Superior temporal gyrus (tissue), 1 donor: ENCODE measurements at regions not wholly inside any gene's neighbourhood (a gene's known extent, or its start where the extent isn't known, plus 50 kb on each side); places are given as distances from the start of the nearest gene placed in this dataset.
"Not testable (repeated sequence)": the region's sequence is repeated elsewhere in the genome, so short reads cannot be mapped to it uniquely, and the experiment has no call there.

Experiments used
- DNase-seq: peaks from one replicate; pipeline ENCODE4 v3.0.0-alpha.2; 2016; ENCODE audit errors: extremely low spot score

DNA sequence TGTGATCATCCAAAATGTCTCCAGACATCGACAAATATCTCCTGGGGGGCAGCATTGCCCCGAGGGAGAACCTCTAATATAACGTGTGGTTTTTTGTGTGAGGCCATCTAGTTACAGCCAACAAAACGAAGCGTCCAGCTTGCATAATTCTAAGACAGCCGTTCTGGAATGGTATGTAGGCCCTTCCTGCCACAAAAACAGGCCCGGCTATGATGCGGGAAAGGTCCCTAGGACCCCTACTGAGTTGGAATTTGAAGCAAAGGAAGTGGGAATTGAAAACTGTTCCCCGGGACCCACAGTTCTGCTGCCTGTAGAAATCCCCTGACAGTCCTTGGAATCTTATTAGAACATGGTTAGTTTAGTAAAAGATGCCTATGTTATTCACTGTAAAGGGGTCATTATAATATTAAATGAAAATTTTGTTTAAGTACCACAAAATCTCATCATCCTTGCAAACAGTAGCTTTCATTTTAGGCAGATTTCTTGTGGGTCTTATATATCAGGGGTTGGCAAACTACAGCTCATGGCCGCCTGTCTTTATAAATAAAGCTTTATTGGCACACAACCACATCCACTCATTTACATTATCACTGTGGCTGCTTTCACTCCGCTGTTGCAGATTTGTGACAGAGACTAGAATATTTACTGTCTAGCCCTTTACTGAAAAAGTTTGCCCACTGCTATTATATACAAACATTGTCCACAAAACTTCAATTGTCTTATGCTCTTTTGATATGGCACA, 70.7 kb downstream of the MSX2 start:
- DNase-seq, result no peak

DNA sequence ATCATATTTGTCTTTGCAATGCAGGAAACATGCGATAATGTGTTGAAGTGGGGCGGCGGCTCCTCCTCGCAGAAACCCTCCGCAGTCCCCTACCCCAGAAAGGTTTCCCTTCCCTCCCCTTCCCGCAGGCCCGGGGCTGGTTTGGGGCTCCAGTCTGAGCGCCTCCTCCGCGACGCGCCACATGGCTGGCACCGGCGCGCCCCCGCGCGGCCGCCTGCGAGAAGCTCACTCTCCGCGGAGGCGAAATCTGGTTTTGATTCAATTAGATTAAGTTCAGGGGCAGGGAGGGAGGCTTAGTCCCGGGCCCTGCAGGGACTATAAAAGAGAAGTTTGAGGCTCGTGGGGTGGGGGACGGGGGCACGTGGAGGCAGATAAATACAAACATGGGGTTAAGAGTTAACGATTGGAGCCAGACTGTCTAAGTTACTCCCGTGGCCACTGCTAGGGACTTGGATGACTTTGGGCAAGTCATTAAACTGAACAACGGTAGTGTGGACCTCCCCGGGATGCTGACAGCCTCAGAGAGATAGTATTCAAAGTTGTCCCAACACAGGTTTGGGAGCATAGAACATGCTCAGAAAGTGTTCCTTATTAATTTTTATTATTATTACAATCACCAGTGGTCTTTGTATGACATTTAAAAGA, 69.4 kb downstream of the MSX2 start:
- DNase-seq, result peak; percentile 78

DNA sequence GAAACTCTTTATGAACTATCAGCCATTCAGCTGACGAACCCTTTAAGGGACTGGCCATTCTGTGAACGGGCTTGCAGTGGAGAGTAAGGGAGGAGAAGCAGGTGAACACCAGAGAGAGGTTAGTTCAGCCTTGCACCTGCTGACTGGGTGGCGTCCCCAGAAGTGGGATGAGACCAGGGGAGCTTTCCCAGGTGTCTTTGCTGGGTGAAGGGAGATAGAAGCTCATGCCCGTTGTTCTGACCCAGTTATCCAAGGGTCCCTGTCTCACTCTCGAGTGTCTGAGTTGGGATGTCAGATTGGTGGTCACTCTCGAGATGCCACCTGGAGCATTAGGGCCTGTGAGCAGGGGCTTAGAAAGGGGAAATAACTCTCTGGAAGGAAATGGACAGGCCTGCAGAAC, 68.7 kb downstream of the MSX2 start:
- no peak for DNase-seq

DNA sequence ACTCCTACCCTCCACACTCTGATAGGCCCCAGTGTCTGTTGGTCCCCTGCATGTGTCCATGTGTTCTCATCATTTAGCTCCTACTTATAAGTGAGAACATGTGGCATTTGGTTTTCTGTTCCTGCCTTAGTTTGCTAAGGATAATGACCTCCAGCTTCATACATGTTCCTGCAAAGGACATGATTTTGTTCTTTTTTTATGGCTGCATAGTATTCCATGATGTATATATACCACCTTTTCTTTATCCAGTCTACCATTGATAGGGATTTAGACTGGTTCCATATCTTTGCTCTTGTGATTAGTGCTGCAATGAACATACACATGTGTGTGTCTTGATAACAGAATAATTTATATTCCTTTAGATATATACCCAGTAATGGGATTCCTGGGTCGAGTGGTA, 67.9 kb downstream of the MSX2 start:
- not testable (repeated sequence) for DNase-seq

DNA sequence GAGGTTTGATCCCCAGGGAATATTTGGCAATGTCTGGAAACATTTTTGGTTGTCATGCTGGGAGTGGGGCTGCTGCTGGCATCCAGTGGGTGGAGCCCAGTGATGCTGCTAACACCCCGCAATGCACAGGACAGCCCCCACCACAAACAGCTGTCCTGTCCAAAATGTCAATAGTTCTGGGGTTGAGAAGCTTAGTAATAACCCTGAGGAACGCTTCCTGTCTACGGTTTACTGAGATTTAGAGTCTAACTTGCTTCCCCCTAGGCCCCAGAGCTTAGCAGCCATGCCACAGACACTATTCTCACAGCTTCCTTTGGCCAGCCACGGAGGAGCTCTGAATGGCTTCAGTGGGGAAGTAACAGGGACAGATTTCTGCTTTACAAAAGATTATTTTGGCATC, 66.5 kb downstream of the MSX2 start:
- DNase-seq, result no peak

DNA sequence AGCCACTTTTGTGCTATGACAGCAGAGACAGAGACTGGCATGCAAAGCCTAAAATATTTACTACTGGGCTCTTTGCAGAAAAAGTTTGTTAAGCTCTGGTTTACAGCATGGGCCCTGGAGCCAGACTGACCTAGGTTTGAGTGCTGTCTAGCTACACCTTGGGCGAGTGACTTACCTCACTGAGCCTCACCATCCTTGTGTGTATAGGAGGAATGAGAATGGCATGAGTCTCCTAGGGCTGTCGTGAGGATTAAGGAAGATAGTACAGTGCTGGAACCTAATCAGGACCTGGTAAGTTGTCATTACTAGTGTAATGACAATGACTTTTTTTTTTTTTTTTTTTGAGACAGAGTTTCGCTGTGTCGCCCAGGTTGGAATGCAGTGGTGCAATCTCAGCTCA, 65.2 kb downstream of the MSX2 start:
- DNase-seq, result no peak

DNA sequence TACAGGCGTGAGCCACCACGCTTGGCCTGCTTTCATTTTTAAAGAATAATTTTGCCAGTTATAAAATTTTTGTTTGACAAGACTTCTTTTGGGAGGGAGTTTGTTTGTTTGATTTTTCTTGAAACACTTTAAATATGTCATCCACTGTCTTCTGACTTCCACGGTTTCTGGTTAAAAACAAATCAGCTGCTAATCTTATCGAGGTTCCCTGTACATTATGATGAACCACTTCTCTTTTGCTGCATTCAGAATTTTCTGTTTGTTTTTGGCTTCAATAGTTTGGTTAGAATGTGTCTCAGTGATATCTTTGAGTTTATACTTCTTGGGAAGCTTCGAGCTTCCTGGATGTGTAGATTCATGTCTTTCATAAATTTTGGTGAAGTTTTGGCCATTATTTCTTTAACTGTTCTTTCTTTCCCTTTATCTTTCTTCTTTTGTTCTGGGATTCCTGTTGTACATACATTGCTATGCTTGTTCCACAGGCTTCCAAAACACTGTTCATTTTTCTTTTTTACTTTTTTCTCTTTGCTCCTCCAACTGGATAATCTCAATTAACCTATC, 60.8 kb downstream of the MSX2 start:
- DNase-seq, result no peak
